GM10248 (cell line): ENCODE measurements at regions not wholly inside any gene's neighbourhood (a gene's known extent, or its start where the extent isn't known, plus 50 kb on each side); places are given as distances from the start of the nearest gene placed in this dataset.

Experiments
- CTCF ChIA-PET: fragments of 300-600 bp; sonication (Branson Sonifier 250); formaldehyde crosslinking; extraction: SDS; loops from one replicate; lab custom pipeline; 2021; ENCODE audit warnings: antibody characterized with exemption; lab: Yijun Ruan, JAX
- POLR2A ChIA-PET: fragments of 350-650 bp; sonication (Branson Sonifier 250); formaldehyde crosslinking; extraction: SDS; loops from one replicate; lab custom pipeline; 2020; ENCODE audit warnings: antibody characterized with exemption; lab: Yijun Ruan, JAX
- DNase-seq: peaks from one replicate; pipeline ENCODE4 v3.0.0; 2012; ENCODE audit errors: extremely low spot score
- TF ChIP-seq, protein P1 (sequence below): IDR thresholded peaks from 2 replicates; pipeline ENCODE4 v1.5.1; 2012; ENCODE audit warnings: mild to moderate bottlenecking, low read depth; ENCODE audit errors: extremely low read depth, missing control alignments, control extremely low read depth

DNA sequence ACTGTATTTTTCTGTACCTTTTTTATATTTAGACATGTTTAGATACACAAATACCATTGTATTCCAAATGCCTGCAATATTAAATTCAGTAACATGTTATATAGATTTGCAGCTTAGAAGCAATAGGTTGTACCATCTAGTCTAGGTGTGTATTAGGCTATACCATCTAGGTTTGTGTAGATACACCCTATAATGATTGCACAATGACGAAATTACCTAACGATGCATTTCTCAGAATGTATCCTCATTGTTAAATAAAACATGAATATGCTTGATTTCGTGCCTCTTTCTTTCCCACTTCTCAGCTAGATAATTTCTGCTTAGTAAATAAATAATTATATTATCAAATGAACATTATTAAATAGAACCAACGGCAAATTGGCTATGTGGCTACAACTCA, 653.0 kb downstream of the EPM2A start:
- TF ChIP-seq, protein P1, sequence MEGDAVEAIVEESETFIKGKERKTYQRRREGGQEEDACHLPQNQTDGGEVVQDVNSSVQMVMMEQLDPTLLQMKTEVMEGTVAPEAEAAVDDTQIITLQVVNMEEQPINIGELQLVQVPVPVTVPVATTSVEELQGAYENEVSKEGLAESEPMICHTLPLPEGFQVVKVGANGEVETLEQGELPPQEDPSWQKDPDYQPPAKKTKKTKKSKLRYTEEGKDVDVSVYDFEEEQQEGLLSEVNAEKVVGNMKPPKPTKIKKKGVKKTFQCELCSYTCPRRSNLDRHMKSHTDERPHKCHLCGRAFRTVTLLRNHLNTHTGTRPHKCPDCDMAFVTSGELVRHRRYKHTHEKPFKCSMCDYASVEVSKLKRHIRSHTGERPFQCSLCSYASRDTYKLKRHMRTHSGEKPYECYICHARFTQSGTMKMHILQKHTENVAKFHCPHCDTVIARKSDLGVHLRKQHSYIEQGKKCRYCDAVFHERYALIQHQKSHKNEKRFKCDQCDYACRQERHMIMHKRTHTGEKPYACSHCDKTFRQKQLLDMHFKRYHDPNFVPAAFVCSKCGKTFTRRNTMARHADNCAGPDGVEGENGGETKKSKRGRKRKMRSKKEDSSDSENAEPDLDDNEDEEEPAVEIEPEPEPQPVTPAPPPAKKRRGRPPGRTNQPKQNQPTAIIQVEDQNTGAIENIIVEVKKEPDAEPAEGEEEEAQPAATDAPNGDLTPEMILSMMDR: no peak
- ChIA-PET CTCF (no interaction called here), POLR2A (no interaction called here)
- DNase-seq: no peak

DNA sequence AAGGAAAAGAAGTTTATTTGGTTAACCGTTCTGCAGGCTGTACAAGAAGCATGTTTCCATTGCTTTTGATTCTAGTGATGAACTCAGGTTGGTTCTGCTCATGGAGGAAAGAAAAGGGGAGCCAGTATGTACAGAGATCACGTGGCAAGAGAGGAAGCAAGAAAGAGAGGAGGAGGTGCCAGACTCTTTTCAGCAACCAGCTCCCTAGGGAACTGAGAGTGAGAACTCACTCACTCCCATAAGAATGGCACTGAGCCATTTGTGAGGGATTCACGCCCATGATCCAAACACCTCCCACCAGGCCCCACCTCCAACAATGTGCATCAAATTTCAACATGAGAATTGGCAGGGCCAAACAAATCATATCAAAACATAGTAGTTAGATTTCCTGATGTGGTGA, 649.1 kb downstream of the EPM2A start:
- no peak for DNase-seq
- ChIA-PET CTCF (no interaction called here), POLR2A (no interaction called here)
- TF ChIP-seq, protein P1: no peak

DNA sequence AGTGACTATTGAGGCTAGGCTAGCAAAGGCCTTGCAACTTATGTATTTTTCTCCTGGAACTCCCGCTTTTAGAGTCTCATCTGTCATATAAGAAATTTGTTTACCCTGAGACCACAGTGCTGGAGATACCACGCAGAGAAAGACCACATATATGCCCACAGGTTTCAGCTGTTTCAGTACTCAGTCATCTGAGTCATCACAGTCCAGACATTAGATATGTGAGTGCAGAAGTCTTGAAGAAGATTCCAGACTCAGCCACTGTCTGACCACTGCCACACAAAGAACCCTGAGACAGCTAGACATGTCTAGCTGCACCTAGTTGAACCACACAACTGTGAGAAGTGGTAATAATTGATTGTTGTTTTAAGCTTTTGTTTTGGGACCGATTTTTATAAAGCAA, 648.3 kb downstream of the EPM2A start:
- POLR2A ChIA-PET: no interaction called here
- CTCF ChIA-PET: no interaction called here
- TF ChIP-seq, protein P1: no peak
- DNase-seq: no peak

DNA sequence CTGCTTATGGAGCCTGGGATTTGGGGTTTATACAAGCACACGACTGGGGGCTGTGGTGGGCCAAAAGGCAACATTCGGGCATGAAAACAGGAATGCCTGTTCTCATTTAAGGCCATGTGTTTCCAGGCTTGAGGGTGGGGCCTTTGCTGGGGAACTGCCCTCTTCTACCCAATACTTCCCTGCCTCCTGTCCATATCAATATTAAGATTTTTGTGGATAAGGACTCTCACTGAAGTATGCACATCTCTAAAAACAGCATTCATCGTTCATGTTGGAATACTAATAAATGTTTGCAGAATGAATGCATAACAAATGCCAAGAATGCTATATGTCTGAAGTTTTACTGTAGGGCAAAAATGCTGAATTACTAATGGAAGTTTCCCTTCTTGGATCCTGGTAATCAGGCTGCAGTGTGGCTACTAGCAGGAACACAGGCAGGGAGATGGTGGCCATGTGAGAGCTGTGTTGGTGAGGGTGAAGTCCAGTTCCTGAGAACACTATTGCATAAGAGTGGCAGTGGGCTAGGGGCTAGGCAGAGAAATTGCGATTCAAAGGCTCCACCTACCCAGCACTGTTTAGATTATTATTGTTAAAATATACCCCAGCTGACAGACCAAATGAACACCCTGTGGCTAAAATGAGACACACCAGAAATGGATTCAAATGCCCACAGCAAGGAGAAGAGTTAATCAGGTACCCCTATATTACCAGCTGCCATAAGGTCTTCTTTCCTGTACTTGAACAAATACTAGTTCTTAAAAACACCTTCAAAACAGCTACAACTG, 644.3 kb downstream of the EPM2A start:
- TF ChIP-seq, protein P1: no peak
- DNase-seq: no peak
- CTCF ChIA-PET: interaction anchor here (1.6 to 2.2 kb wide), 2 partner anchors 21 to 24 kb away, joined by 5 read pairs; no protein-coding TSS in a partner anchor
- POLR2A ChIA-PET: no interaction called here

DNA sequence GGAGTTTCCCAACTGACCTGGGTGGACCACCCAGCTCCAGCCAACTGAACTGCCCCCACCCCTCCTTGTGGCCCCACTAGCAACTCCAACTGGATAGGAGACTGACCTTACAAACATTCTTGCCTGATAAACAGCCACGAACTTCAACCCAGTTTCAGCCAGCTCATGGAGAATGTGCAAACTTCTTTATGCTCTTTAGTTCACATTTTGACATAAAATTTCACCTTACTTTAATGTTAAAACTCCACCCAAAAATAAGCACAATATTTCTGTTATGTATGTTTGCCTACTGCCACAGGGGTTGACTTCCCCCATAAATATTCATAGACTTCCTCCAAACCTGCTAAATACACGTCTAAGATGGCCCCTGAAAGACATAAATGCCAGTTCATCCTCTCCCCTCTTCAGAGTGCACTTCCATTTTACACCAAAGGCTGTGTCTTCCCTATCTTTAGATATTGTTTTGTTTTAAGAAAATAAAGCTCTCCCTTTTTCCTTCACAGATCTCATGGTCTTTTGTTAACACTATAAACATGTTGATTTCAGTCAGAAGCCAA, 643.7 kb downstream of the EPM2A start:
- DNase-seq: no peak
- TF ChIP-seq, protein P1: no peak
- ChIA-PET POLR2A (no interaction called here), CTCF (interaction anchor here (1.5 to 1.6 kb wide), 2 partner anchors 21 to 23 kb away, joined by 3 to 5 read pairs; no protein-coding TSS in a partner anchor)

DNA sequence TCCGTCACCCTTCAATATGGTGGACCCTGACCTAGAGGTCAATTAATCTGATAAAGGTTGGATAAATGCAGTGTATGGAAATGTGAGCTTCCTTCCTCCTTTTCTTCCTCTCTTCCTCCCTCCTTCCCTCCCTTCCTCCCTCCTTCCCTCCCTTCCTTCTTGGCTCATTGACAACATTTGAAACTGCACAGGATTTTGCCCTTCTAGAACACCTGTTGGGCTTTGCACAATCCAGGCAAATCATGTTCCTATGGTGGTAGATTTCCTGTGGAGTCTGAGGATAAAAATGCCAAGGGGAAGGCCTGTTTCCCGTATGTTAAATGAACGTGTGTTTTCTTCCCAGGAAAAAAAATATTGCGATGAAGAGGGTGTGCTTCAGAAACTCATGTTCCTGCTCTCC, 642.8 kb downstream of the EPM2A start:
- TF ChIP-seq, protein P1: no peak
- DNase-seq: no peak
- POLR2A ChIA-PET: no interaction called here
- CTCF ChIA-PET: interaction anchor here (1.5 to 1.6 kb wide), 2 partner anchors 22 kb away, joined by 3 to 5 read pairs; no protein-coding TSS in a partner anchor
